H1 (cell line): ENCODE measurements at regions not wholly inside any gene's neighbourhood (a gene's known extent, or its start where the extent isn't known, plus 50 kb on each side); places are given as distances from the start of the nearest gene placed in this dataset.

Source experiments
- CBX8 ChIP-seq: fragments of 300-800, 300-1000 bp; sonication (generic); IDR thresholded peaks from 2 replicates; pipeline ENCODE4 v1.7.1; 2016; ENCODE audit warnings: low read depth, low read length, borderline replicate concordance
- RAD21 ChIP-seq, 2 experiments: IDR thresholded peaks in 1 of 2; conservative IDR thresholded peaks in 1 of 2; 2 replicates each; pipeline ENCODE4 v1.6.1; 2011; ENCODE audit warnings: low read depth in 2 of 2, low read length in 2 of 2, improper control_type of control experiment in 1 of 2, inconsistent platforms in 1 of 2, mild to moderate bottlenecking in 1 of 2, moderate library complexity in 1 of 2

- TF ChIP-seq CBX8 (no peak), RAD21 (IDR thresholded peaks at IDR 0.05 in 1 of 2, conservative IDR thresholded peaks at IDR 0.05 in 1 of 2; ENCODE audit: low read depth in 2 of 2, low read length in 2 of 2) (no peak)
These were observed 411.0 kb downstream of the LMO4 start (continued) for GRCh38 chr1:87739704-87740103.
